ENCODE measurements at regions not wholly inside any gene's neighbourhood (a gene's known extent, or its start where the extent isn't known, plus 50 kb on each side); places are given as distances from the start of the nearest gene placed in this dataset.
"Not testable (repeated sequence)": the region's sequence is repeated elsewhere in the genome, so short reads cannot be mapped to it uniquely, and the experiment has no call there.

- H3K27me3 ChIP-seq (ENCODE audit: control insufficient read depth, insufficient read depth, low read length): peaks cover 7% of the 10 kb centered on the region
Observed at GRCh38 chr13:111663953-111664421, 343.5 kb downstream of the TEX29 start.

DNA sequence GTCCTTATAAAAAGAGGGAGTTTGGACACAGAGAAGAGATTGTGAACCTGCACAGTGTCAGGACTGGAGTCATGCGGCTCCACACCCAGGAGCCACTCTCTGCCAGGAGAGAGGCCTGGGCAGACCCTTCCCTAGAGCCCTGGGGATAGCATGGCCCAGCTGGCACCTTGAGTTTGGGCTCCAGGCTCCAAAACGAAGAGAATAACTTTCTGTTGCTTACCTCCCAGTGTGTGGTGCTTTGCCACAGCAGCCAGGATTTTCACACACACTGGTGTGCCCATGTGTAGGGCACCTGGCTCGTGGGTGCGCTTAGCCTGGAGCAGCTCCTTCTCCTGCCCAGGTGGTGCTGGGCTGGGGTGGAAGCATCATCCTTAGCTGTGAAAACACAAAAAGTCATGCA, 344.3 kb downstream of the TEX29 start:
- no peak overlapping the region for H3K4me3 ChIP-seq (ENCODE audit: low read length)
- H3K27ac ChIP-seq (ENCODE audit: low read length): no peak overlapping the region
- H3K4me1 ChIP-seq (ENCODE audit: control insufficient read depth, low read depth, low read length): no peaks in the 10 kb centered on the region
- no peaks in the 10 kb centered on the region for H3K9me3 ChIP-seq (ENCODE audit: control insufficient read depth, low read depth, low read length)
- H3K27me3 ChIP-seq (ENCODE audit: control insufficient read depth, insufficient read depth, low read length): peaks cover 4% of the 10 kb centered on the region
- no peak overlapping the region for H3K9ac ChIP-seq (ENCODE audit: low read length)
- no peaks in the 10 kb centered on the region for H3K36me3 ChIP-seq (ENCODE audit: control insufficient read depth, low read depth, low read length)

More at GRCh38 chr13:111663953-111664421, 343.5 kb downstream of the TEX29 start:
- no peaks in the 10 kb centered on the region for H3K36me3 ChIP-seq (ENCODE audit: control insufficient read depth, low read depth, low read length)
- H3K27ac ChIP-seq (ENCODE audit: low read length): no peak overlapping the region
- no peak overlapping the region for H3K9ac ChIP-seq (ENCODE audit: low read length)
- no peak overlapping the region for H3K4me3 ChIP-seq (ENCODE audit: low read length)
- H3K4me1 ChIP-seq (ENCODE audit: control insufficient read depth, low read depth, low read length): peaks cover 5% of the 10 kb centered on the region
- H3K9me3 ChIP-seq (ENCODE audit: control insufficient read depth, low read depth, low read length): no peaks in the 10 kb centered on the region

- Histone ChIP-seq H3K9me3 (ENCODE audit: control insufficient read depth, low read depth, low read length) (no peaks in the 10 kb centered on the region), H3K27me3 (ENCODE audit: control insufficient read depth, insufficient read depth, low read length) (no peaks in the 10 kb centered on the region), H3K4me1 (ENCODE audit: control insufficient read depth, low read depth, low read length) (no peaks in the 10 kb centered on the region), H3K4me3 (ENCODE audit: low read length) (no peak overlapping the region), H3K27ac (ENCODE audit: low read length) (no peak overlapping the region), H3K9ac (ENCODE audit: low read length) (no peak overlapping the region), H3K36me3 (ENCODE audit: control insufficient read depth, low read depth, low read length) (no peaks in the 10 kb centered on the region)
Observed at GRCh38 chr13:111665691-111666095, 345.3 kb downstream of the TEX29 start.

GRCh38 chr13:111666164-111666776, 345.8 kb downstream of the TEX29 start:
- Histone ChIP-seq H3K4me3 (ENCODE audit: low read length) (no peak overlapping the region), H3K27me3 (ENCODE audit: control insufficient read depth, insufficient read depth, low read length) (no peaks in the 10 kb centered on the region), H3K9ac (ENCODE audit: low read length) (no peak overlapping the region), H3K27ac (ENCODE audit: low read length) (no peak overlapping the region), H3K9me3 (ENCODE audit: control insufficient read depth, low read depth, low read length) (no peaks in the 10 kb centered on the region), H3K4me1 (ENCODE audit: control insufficient read depth, low read depth, low read length) (no peaks in the 10 kb centered on the region), H3K36me3 (ENCODE audit: control insufficient read depth, low read depth, low read length) (no peaks in the 10 kb centered on the region)

- Histone ChIP-seq H3K4me3 (ENCODE audit: low read length) (no peak overlapping the region), H3K36me3 (ENCODE audit: control insufficient read depth, low read depth, low read length) (no peaks in the 10 kb centered on the region), H3K9ac (ENCODE audit: low read length) (no peak overlapping the region), H3K27me3 (ENCODE audit: control insufficient read depth, insufficient read depth, low read length) (no peaks in the 10 kb centered on the region), H3K4me1 (ENCODE audit: control insufficient read depth, low read depth, low read length) (no peaks in the 10 kb centered on the region), H3K27ac (ENCODE audit: low read length) (no peak overlapping the region), H3K9me3 (ENCODE audit: control insufficient read depth, low read depth, low read length) (no peaks in the 10 kb centered on the region)
Observed at GRCh38 chr13:111667757-111668156, 347.3 kb downstream of the TEX29 start.

DNA sequence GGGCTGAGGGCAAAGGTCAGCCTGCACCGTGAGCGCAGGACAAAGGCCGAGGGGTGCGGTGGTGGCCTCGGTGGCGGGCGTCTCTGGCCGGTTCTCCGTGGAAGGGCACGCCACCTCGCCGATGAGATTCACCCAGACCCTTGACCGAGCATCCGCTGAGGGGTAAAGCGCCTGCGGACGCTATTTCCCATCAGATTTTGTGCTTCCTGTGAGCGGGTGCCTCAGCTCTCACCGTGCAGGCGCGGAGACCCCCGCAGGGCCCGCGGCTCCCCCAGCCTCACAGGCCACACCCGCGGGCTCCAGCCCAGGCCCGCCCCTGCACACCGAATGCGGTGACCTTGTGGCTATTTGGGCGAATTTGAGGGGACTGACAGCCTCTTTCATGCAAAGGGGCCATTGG, 348.0 kb downstream of the TEX29 start:
- Histone ChIP-seq H3K9me3 (ENCODE audit: control insufficient read depth, low read depth, low read length) (no peaks in the 10 kb centered on the region), H3K27me3 (ENCODE audit: control insufficient read depth, insufficient read depth, low read length) (no peaks in the 10 kb centered on the region), H3K9ac (ENCODE audit: low read length) (no peak overlapping the region), H3K36me3 (ENCODE audit: control insufficient read depth, low read depth, low read length) (no peaks in the 10 kb centered on the region), H3K4me3 (ENCODE audit: low read length) (no peak overlapping the region), H3K27ac (ENCODE audit: low read length) (no peak overlapping the region), H3K4me1 (ENCODE audit: control insufficient read depth, low read depth, low read length) (no peaks in the 10 kb centered on the region)

GRCh38 chr13:111672198-111672597, 351.8 kb downstream of the TEX29 start:
- not testable (repeated sequence) for H3K27ac ChIP-seq (ENCODE audit: low read length); H3K27me3 ChIP-seq (ENCODE audit: control insufficient read depth, insufficient read depth, low read length); H3K36me3 ChIP-seq (ENCODE audit: control insufficient read depth, low read depth, low read length); H3K9ac ChIP-seq (ENCODE audit: low read length); H3K4me1 ChIP-seq (ENCODE audit: control insufficient read depth, low read depth, low read length); H3K4me3 ChIP-seq (ENCODE audit: low read length); H3K9me3 ChIP-seq (ENCODE audit: control insufficient read depth, low read depth, low read length)

GRCh38 chr13:111678120-111678882, 357.9 kb downstream of the TEX29 start:
- not testable (repeated sequence) for H3K27ac ChIP-seq (ENCODE audit: low read length); H3K9ac ChIP-seq (ENCODE audit: low read length); H3K36me3 ChIP-seq (ENCODE audit: control insufficient read depth, low read depth, low read length); H3K4me3 ChIP-seq (ENCODE audit: low read length); H3K9me3 ChIP-seq (ENCODE audit: control insufficient read depth, low read depth, low read length); H3K4me1 ChIP-seq (ENCODE audit: control insufficient read depth, low read depth, low read length); H3K27me3 ChIP-seq (ENCODE audit: control insufficient read depth, insufficient read depth, low read length)

GRCh38 chr13:111679645-111680044, 359.2 kb downstream of the TEX29 start:
- not testable (repeated sequence) for H3K36me3 ChIP-seq (ENCODE audit: control insufficient read depth, low read depth, low read length); H3K4me1 ChIP-seq (ENCODE audit: control insufficient read depth, low read depth, low read length); H3K9ac ChIP-seq (ENCODE audit: low read length); H3K27me3 ChIP-seq (ENCODE audit: control insufficient read depth, insufficient read depth, low read length); H3K9me3 ChIP-seq (ENCODE audit: control insufficient read depth, low read depth, low read length); H3K27ac ChIP-seq (ENCODE audit: low read length); H3K4me3 ChIP-seq (ENCODE audit: low read length)

DNA sequence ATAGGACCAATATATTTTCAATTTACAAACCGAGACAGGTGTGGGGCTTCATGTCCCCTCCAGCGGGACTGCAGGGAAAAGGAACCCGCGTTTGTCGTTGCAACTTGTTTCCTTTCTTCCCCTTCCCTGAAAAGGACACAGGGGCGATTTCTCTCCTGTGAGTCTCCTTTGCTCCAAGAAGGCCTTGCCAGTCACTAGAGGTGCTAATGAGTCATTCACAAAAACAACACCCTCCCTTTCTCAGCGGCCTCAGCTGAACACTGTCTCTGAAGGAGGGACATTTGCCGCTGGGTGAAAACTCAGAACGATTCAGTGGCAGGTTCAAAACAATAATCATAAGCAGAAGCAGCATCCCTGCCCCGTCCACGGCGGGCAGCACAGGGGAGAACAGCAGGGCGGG, 359.7 kb downstream of the TEX29 start:
- not testable (repeated sequence) for H3K27me3 ChIP-seq (ENCODE audit: control insufficient read depth, insufficient read depth, low read length); H3K9ac ChIP-seq (ENCODE audit: low read length); H3K9me3 ChIP-seq (ENCODE audit: control insufficient read depth, low read depth, low read length); H3K4me3 ChIP-seq (ENCODE audit: low read length); H3K27ac ChIP-seq (ENCODE audit: low read length); H3K36me3 ChIP-seq (ENCODE audit: control insufficient read depth, low read depth, low read length); H3K4me1 ChIP-seq (ENCODE audit: control insufficient read depth, low read depth, low read length)

DNA sequence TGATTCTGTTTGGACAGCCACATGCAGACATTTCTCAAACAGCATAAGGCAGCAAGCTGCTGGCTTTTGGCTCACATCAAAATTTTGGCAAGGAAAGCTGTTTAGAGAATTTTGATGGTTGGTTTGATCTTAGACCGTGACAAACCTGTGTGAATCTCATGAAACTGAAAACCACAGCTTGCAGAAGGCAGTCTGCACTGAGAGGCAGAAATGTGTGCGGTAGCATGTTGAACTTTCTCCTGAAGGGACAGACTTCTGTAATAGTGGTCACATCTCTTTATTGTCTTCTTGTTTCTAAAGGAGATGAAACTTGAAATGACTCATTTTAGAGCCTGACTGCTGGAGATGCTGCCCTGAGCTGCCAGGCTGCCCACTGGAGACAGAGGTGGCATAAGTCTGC, 371.6 kb downstream of the TEX29 start:
- not testable (repeated sequence) for H3K36me3 ChIP-seq (ENCODE audit: control insufficient read depth, low read depth, low read length); H3K27ac ChIP-seq (ENCODE audit: low read length); H3K4me1 ChIP-seq (ENCODE audit: control insufficient read depth, low read depth, low read length); H3K27me3 ChIP-seq (ENCODE audit: control insufficient read depth, insufficient read depth, low read length); H3K9ac ChIP-seq (ENCODE audit: low read length); H3K9me3 ChIP-seq (ENCODE audit: control insufficient read depth, low read depth, low read length); H3K4me3 ChIP-seq (ENCODE audit: low read length)

- H3K27ac ChIP-seq (ENCODE audit: low read length); H3K36me3 ChIP-seq (ENCODE audit: control insufficient read depth, low read depth, low read length); H3K27me3 ChIP-seq (ENCODE audit: control insufficient read depth, insufficient read depth, low read length); H3K9ac ChIP-seq (ENCODE audit: low read length); H3K9me3 ChIP-seq (ENCODE audit: control insufficient read depth, low read depth, low read length); H3K4me3 ChIP-seq (ENCODE audit: low read length); H3K4me1 ChIP-seq (ENCODE audit: control insufficient read depth, low read depth, low read length): not testable (repeated sequence)
Observed at GRCh38 chr13:111696121-111696520, 370.8 kb upstream of the SOX1 start.
